HTR-8/SVneo (cell line): ENCODE measurements at regions not wholly inside any gene's neighbourhood (a gene's known extent, or its start where the extent isn't known, plus 50 kb on each side); places are given as distances from the start of the nearest gene placed in this dataset.

ENCODE experiments used
- DNase-seq: peaks from one replicate; pipeline ENCODE4 v3.0.0; 2011; ENCODE audit warnings: low spot score, mixed read lengths; ENCODE audit not compliant: insufficient read length
- FAIRE-seq: peaks from 2 replicates; lab custom pipeline; 2011; peaks lifted over from hg19 to GRCh38; lab: Jason Lieb, UNC

GRCh38 chr9:1256178-1256577 is 206.0 kb downstream of the DMRT2 start:
- no peak for FAIRE-seq
- DNase-seq = no peak

- FAIRE-seq = no peak
- DNase-seq = no peak
These were observed 211.1 kb downstream of the DMRT2 start for GRCh38 chr9:1261266-1261665.

GRCh38 chr9:1261879-1262766 is 212.0 kb downstream of the DMRT2 start:
- no peak for FAIRE-seq

GRCh38 chr9:1267141-1267570 is 217.0 kb downstream of the DMRT2 start:
- no peak for FAIRE-seq
- no peak for DNase-seq

More at GRCh38 chr9:1261879-1262766, 212.0 kb downstream of the DMRT2 start:
- DNase-seq = no peak

- no peak for DNase-seq
- FAIRE-seq = no peak
These were observed 217.4 kb downstream of the DMRT2 start for GRCh38 chr9:1267581-1267980.

- FAIRE-seq (no peak), DNase-seq (no peak)
These were observed 219.6 kb downstream of the DMRT2 start for GRCh38 chr9:1269533-1270315.

- FAIRE-seq (no peak), DNase-seq (no peak)
These were observed 221.2 kb downstream of the DMRT2 start for GRCh38 chr9:1271367-1271766.

GRCh38 chr9:1271786-1272185 is 221.6 kb downstream of the DMRT2 start:
- FAIRE-seq (no peak), DNase-seq (no peak)

GRCh38 chr9:1272488-1272887 is 222.3 kb downstream of the DMRT2 start:
- DNase-seq (no peak), FAIRE-seq (no peak)

GRCh38 chr9:1273859-1274258 is 223.7 kb downstream of the DMRT2 start:
- FAIRE-seq = no peak
- no peak for DNase-seq

- FAIRE-seq (no peak), DNase-seq (no peak)
These were observed 224.2 kb downstream of the DMRT2 start for GRCh38 chr9:1274334-1274733.

- FAIRE-seq = no peak
- no peak for DNase-seq
These were observed 226.3 kb downstream of the DMRT2 start for GRCh38 chr9:1276474-1276873.

- FAIRE-seq (no peak), DNase-seq (no peak)
These were observed 234.6 kb downstream of the DMRT2 start for GRCh38 chr9:1284727-1285126.

- FAIRE-seq (no peak), DNase-seq (no peak)
These were observed 235.4 kb downstream of the DMRT2 start for GRCh38 chr9:1285526-1285925.

GRCh38 chr9:1292384-1292783 is 242.2 kb downstream of the DMRT2 start:
- FAIRE-seq = no peak
- no peak for DNase-seq

- DNase-seq (no peak), FAIRE-seq (no peak)
These were observed 244.6 kb downstream of the DMRT2 start for GRCh38 chr9:1294641-1295258.

GRCh38 chr9:1296331-1296730 is 246.2 kb downstream of the DMRT2 start:
- no peak for DNase-seq
- FAIRE-seq = no peak

- FAIRE-seq (no peak), DNase-seq (no peak)
These were observed 247.9 kb downstream of the DMRT2 start for GRCh38 chr9:1298046-1298445.

- FAIRE-seq = no peak
These were observed 250.8 kb downstream of the DMRT2 start for GRCh38 chr9:1300941-1301340.

GRCh38 chr9:1303932-1304331 is 253.8 kb downstream of the DMRT2 start:
- FAIRE-seq (no peak), DNase-seq (no peak)

More at GRCh38 chr9:1300941-1301340, 250.8 kb downstream of the DMRT2 start:
- DNase-seq = no peak
